BLaER1 (cell line): ENCODE measurements at regions not wholly inside any gene's neighbourhood (a gene's known extent, or its start where the extent isn't known, plus 50 kb on each side); places are given as distances from the start of the nearest gene placed in this dataset.
A peak's percentile ranks its signal among the peaks of the same experiment; 100 is the strongest.

Experiments used
- H3K27ac ChIP-seq: shearing (Covaris generic); formaldehyde crosslinking; 2 replicates; pipeline ENCODE4 v1.8.1; 2022
- H3K27me3 ChIP-seq: shearing (Covaris generic); formaldehyde crosslinking; 2 replicates; pipeline ENCODE4 v1.8.1; 2022
- H3K36me3 ChIP-seq: shearing (Covaris generic); formaldehyde crosslinking; 2 replicates; pipeline ENCODE4 v1.8.1; 2022
- H3K4me1 ChIP-seq: shearing (Covaris generic); formaldehyde crosslinking; 2 replicates; pipeline ENCODE4 v1.8.1; 2022
- H3K4me2 ChIP-seq: shearing (Covaris generic); formaldehyde crosslinking; 2 replicates; pipeline ENCODE4 v1.8.1; 2022
- H3K4me3 ChIP-seq: shearing (Covaris generic); formaldehyde crosslinking; 2 replicates; pipeline ENCODE4 v1.8.1; 2022
- H3K9ac ChIP-seq: shearing (Covaris generic); formaldehyde crosslinking; 2 replicates; pipeline ENCODE4 v1.8.1; 2022
- H3K9me3 ChIP-seq: shearing (Covaris generic); formaldehyde crosslinking; 2 replicates; pipeline ENCODE4 v1.8.1; 2022
- H4K20me1 ChIP-seq: shearing (Covaris generic); formaldehyde crosslinking; 2 replicates; pipeline ENCODE4 v1.8.1; 2022
- Cebpa-rat ChIP-seq: shearing (Covaris generic); IDR thresholded peaks from 2 replicates; pipeline ENCODE4 v1.8.1; 2022

DNA sequence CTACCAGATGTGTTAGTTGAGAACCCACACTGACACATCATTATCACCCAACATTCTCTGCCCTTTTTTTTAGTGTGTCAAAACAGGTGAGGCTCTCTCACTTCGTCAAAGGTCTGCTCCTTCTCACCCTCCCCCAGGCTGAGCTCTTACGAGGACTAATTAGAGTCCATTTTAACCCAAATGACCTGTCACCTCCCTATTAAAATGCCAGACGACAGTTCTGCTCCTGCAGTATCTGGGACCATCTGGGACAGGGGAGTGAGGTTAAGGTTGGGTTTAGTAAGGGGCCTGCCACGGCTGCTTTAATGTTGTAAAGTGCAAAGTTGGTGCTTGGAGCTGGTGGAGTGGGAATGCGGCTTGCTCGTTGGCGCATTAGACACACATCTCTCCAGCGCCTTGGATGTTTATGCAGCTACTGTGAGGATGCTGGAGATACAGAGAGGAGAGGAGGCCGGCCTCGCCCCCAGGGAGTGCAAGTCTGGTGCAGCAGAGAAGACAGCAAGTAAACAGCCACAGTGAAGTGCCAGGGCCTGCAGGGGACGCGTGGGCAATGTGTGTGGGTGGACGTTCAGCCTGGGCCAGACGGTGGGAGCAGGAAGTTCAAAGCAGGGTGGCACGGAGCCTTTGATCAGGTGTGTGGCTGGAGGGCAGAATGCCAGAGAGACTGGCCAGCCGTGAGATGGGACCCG is 96.2 kb downstream of the C9orf50 start:
- H3K4me1 ChIP-seq = peaks cover 46% of the 10 kb centered on the region
- peak overlapping the region; percentile 82 for H3K4me2 ChIP-seq
- TF ChIP-seq Cebpa-rat = no peak
- no peaks in the 10 kb centered on the region for H3K36me3 ChIP-seq
- no peaks in the 10 kb centered on the region for H4K20me1 ChIP-seq
- peaks cover 31% of the 10 kb centered on the region for H3K9me3 ChIP-seq
- no peak overlapping the region for H3K27ac ChIP-seq
- no peak overlapping the region for H3K9ac ChIP-seq
- no peaks in the 10 kb centered on the region for H3K27me3 ChIP-seq
- H3K4me3 ChIP-seq = no peak overlapping the region

DNA sequence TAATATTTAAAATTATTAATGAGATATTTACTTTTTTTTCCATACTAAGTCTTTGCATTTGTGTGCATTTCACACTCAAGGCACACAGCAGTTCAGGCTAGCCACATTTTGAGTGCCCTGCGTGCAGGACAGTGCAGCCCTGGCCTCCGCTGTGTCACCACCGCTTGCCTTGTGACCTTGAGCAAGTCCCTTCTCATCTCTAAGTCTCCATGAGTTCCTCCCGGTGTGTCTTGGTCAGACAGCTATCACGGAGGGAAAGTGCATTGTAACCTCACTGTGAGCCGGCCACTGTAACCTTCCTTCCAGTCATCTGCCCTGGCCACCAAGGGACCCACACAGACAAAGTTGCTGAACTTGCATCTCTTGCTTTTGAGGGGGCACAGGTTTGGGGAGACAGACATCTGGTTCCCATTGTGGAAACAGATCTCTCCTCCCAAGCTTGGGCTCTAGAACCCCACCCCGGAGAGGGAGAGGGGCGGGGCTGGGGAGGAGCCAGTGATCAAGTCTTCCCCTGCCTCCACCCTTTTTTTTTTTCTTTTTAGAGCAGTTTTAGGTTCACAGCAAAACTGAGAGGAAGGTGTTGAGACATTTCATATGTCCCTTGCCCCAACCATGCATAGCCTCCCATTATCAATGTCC is 96.8 kb downstream of the C9orf50 start:
- Histone ChIP-seq H3K4me2 (peak overlapping the region; percentile 82), H3K27ac (no peak overlapping the region), H3K36me3 (no peaks in the 10 kb centered on the region)

DNA sequence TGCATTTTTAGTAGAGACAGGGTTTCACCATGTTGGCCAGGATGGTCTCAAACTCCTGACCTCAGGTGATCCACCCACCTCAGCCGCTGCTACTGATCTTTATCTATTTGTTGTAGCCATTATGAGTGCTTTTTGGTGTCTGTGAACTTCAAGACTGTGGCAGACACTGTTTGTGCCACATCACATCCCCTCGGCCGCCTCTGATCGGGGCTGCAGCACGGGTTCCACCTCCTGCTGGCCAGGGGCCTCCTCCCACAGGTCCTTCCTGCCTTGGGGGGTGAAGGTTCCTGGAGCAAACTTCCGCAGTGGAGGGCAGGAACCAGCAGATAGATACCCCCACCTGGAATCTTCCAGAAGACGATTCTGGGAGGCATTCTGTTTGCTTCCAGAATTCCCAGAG is 98.5 kb downstream of the C9orf50 start:
- H4K20me1 ChIP-seq = no peaks in the 10 kb centered on the region
- no peak for TF ChIP-seq Cebpa-rat
- H3K9ac ChIP-seq = no peak overlapping the region
- H3K9me3 ChIP-seq = peaks cover 34% of the 10 kb centered on the region
- H3K27me3 ChIP-seq = no peaks in the 10 kb centered on the region
- no peak overlapping the region for H3K27ac ChIP-seq
- peaks cover 46% of the 10 kb centered on the region for H3K4me1 ChIP-seq
- H3K36me3 ChIP-seq = no peaks in the 10 kb centered on the region
- H3K4me3 ChIP-seq = no peak overlapping the region
- H3K4me2 ChIP-seq = peak overlapping the region; percentile 24; the same call in 1 of the 2 replicates

More for the DNA sequence above, 96.8 kb downstream of the C9orf50 start:
- TF ChIP-seq Cebpa-rat = no peak
- H3K9me3 ChIP-seq = peaks cover 32% of the 10 kb centered on the region
- no peak overlapping the region for H3K4me3 ChIP-seq
- H3K4me1 ChIP-seq = peaks cover 46% of the 10 kb centered on the region
- H3K27me3 ChIP-seq = no peaks in the 10 kb centered on the region
- no peak overlapping the region for H3K9ac ChIP-seq
- H4K20me1 ChIP-seq = no peaks in the 10 kb centered on the region

DNA sequence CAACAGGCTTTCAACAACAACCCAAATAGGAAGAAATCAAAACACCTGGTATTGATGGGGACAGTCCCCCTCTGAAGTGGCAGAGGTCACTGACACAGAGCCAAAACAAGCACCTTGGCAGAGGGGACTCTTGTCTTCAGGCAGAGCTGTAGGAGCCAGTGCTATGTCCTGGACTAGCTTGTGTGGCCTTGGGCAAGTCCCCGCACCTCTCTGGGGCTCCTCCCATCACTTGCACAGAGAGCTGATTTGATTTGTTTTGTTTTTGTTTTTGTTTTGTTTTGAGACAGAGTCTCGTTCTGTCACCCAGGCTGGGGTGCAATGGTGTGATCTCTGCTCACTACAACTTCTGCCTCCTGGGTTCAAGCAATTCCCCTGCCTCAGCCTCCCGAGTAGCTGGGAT is 100.8 kb downstream of the C9orf50 start:
- no peak for TF ChIP-seq Cebpa-rat
- H3K4me1 ChIP-seq = peaks cover 24% of the 10 kb centered on the region
- no peaks in the 10 kb centered on the region for H3K36me3 ChIP-seq
- H3K27me3 ChIP-seq = no peaks in the 10 kb centered on the region
- H3K4me2 ChIP-seq = no peak overlapping the region
- no peak overlapping the region for H3K27ac ChIP-seq
- H4K20me1 ChIP-seq = no peaks in the 10 kb centered on the region
- H3K9me3 ChIP-seq = peaks cover 43% of the 10 kb centered on the region
- H3K4me3 ChIP-seq = no peak overlapping the region
- no peak overlapping the region for H3K9ac ChIP-seq

DNA sequence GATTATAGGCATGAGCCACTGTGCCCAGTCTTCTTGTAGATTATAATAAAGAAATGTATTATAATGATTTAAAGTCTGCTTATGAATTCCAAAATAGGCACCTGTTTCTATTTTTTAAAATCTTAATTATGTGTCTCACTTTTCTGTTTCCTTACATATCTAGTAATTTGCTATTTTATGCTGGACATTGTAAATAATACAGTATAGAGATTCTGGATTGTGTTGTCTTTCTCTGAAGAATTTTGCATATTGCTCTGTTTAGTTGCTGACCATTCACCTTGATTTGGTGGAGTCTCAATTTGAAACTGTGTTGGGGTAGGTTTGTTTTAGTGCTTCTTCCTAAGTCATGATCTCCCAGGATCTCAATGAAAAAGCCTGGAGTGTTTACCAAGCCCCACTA is 102.8 kb downstream of the C9orf50 start:
- H3K4me2 ChIP-seq = no peak overlapping the region
- H3K27me3 ChIP-seq = no peaks in the 10 kb centered on the region
- H3K9ac ChIP-seq = no peak overlapping the region
- TF ChIP-seq Cebpa-rat = no peak
- peaks cover 63% of the 10 kb centered on the region for H3K9me3 ChIP-seq
- H3K27ac ChIP-seq = no peak overlapping the region
- no peaks in the 10 kb centered on the region for H4K20me1 ChIP-seq
- peaks cover 9% of the 10 kb centered on the region for H3K4me1 ChIP-seq
- H3K4me3 ChIP-seq = no peak overlapping the region
- no peaks in the 10 kb centered on the region for H3K36me3 ChIP-seq

DNA sequence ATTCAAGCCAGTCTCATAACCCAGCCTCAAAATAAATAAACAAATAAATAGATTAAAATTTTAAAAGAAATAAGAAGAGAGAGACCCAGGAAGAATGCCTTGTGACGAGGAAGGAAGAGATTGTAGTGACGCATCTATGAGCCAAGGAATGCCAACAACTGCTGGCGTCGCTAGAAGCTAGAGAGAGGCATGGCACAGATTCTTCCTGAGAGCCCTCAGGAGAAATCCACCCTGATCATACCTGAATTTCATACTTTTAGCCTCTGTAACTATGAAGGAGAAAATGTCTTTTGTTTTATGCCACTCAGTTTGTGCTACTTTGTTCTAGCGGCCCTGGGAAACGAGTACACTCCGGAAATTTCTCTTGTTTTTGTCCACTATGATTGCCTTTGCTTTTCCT is 103.9 kb downstream of the C9orf50 start:
- Histone ChIP-seq H3K9me3 (peaks cover 71% of the 10 kb centered on the region), H3K27ac (no peak overlapping the region), H3K27me3 (no peaks in the 10 kb centered on the region), H3K4me3 (no peak overlapping the region), H3K4me2 (no peak overlapping the region), H3K4me1 (no peaks in the 10 kb centered on the region), H4K20me1 (no peaks in the 10 kb centered on the region), H3K36me3 (no peaks in the 10 kb centered on the region), H3K9ac (no peak overlapping the region)
- no peak for TF ChIP-seq Cebpa-rat

DNA sequence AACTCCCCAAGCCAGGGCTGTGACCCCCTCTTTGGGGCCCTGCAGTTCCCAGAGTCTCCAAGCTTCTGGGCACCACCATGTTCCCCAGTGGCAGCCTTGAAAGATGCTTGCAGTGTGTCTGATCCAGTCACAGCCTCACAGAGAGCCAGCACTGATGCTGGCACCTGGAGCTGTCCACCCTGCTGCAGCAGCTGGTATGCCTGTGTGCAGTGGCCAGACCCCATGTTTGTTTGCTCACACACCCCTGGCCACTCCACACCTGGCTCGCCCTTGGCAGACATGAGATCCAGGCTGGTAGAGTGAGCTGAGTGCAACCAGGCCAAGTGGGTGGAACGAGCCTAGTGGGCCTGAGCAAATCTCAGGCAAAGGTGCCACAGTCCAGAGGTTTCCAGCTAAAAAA is 106.0 kb downstream of the C9orf50 start:
- H3K27ac ChIP-seq = no peak overlapping the region
- no peaks in the 10 kb centered on the region for H4K20me1 ChIP-seq
- H3K36me3 ChIP-seq = no peaks in the 10 kb centered on the region
- peaks cover 73% of the 10 kb centered on the region for H3K9me3 ChIP-seq
- no peak overlapping the region for H3K9ac ChIP-seq
- H3K4me1 ChIP-seq = no peaks in the 10 kb centered on the region
- no peak overlapping the region for H3K4me2 ChIP-seq
- H3K4me3 ChIP-seq = no peak overlapping the region
- no peak for TF ChIP-seq Cebpa-rat
- no peaks in the 10 kb centered on the region for H3K27me3 ChIP-seq

DNA sequence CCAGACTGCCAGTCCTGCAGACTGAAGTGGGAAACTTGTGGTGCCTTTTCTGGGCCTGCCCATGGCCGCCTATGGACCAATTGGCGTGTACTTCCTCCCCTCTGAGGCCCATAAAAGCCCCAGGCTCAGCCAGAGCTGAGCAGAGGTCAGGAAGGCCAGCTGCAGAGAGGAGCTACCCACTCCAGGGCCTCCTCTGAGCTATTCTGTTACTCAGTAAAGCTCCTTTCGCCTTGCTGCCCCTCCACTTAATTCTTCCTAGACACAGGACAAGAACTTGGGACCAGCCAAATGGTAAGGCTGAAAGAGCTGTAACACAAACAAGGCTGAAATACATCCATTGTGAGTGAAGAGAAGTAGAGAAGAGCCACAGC is 106.4 kb downstream of the C9orf50 start:
- no peak overlapping the region for H3K27ac ChIP-seq
- H3K4me1 ChIP-seq = no peaks in the 10 kb centered on the region
- no peak overlapping the region for H3K9ac ChIP-seq
- H3K4me2 ChIP-seq = no peak overlapping the region
- no peaks in the 10 kb centered on the region for H4K20me1 ChIP-seq
- H3K36me3 ChIP-seq = no peaks in the 10 kb centered on the region
- H3K27me3 ChIP-seq = no peaks in the 10 kb centered on the region
- TF ChIP-seq Cebpa-rat = no peak
- H3K9me3 ChIP-seq = peaks cover 73% of the 10 kb centered on the region
- no peak overlapping the region for H3K4me3 ChIP-seq

DNA sequence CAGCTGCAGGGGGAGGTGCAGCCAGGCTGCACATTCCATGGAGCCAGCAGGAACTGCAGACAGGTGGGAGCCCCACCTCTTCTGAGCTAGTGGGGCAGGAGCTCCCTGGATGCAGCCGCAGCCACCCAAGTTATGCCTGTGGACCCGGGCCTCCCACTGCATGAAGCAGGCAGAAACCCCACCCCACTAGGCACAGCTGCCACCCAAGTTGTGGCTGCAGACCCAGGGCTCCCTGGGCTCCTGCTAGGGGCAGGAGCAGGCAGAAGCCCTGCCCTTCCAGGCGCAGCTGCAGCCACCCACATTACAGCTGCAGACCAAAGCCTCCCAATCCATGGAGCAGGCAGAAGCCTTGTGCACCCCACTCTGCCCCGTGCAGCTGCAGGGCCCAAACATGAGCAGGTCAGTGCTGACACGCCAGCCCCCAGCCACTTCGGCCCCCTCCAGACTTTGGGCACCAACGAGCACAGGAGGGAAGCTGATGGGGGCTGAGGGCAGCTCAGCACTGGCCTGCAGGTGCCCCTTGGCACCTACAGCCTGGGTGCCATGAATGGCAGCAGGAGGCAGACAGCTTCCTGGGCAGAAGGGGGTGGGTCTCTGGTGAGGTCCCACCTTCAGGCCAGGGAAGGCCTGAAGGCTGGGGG is 106.9 kb downstream of the C9orf50 start:
- Histone ChIP-seq H3K4me1 (peaks cover 2% of the 10 kb centered on the region), H4K20me1 (no peaks in the 10 kb centered on the region), H3K9ac (no peak overlapping the region), H3K4me3 (no peak overlapping the region; the same call in 1 of the 2 replicates), H3K36me3 (no peaks in the 10 kb centered on the region), H3K27ac (no peak overlapping the region), H3K27me3 (no peaks in the 10 kb centered on the region), H3K4me2 (no peak overlapping the region), H3K9me3 (peaks cover 70% of the 10 kb centered on the region)
- no peak for TF ChIP-seq Cebpa-rat

DNA sequence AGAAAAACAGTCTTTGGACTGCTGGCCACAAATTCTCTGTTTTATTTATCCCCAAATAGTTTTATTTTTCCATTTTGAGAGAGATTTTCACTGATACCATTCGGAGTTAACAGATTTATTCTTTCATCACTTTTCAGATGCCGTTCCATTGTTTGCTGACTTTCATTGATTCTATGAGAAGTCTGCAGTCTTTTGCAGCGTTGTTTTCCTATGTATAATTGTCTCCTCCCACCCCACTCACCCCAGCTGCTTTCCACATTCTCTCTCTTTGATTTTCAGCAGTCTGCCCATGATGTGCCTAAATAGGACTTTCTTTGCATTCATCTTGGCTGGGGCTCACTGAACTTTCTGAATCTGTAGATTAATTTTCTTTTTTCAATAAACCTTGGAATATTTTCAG is 107.6 kb downstream of the C9orf50 start:
- TF ChIP-seq Cebpa-rat = no peak
- H3K9me3 ChIP-seq = peaks cover 63% of the 10 kb centered on the region
- H3K4me1 ChIP-seq = peaks cover 8% of the 10 kb centered on the region
- H4K20me1 ChIP-seq = no peaks in the 10 kb centered on the region
- H3K4me3 ChIP-seq = no peak overlapping the region
- no peak overlapping the region for H3K4me2 ChIP-seq
- H3K9ac ChIP-seq = no peak overlapping the region
- no peaks in the 10 kb centered on the region for H3K36me3 ChIP-seq
- H3K27me3 ChIP-seq = no peaks in the 10 kb centered on the region
- no peak overlapping the region for H3K27ac ChIP-seq
